Bronchial epithelial cell (primary cell): ENCODE measurements at regions not wholly inside any gene's neighbourhood (a gene's known extent, or its start where the extent isn't known, plus 50 kb on each side); places are given as distances from the start of the nearest gene placed in this dataset.
A peak's percentile ranks its signal among the peaks of the same experiment; 100 is the strongest.

Source experiments
- DNase-seq: peaks from one replicate; pipeline ENCODE4 v3.0.0-alpha.2; 2010; ENCODE audit warnings: low read depth
- FAIRE-seq: peaks from 2 replicates; lab custom pipeline; 2011; peaks lifted over from hg19 to GRCh38; lab: Jason Lieb, UNC
- H3K27me3 ChIP-seq: 2 replicates; pipeline ENCODE4 v1.5.1; 2011; ENCODE audit warnings: low read length; ENCODE audit not compliant: control insufficient read depth, insufficient read depth
- H3K36me3 ChIP-seq: 2 replicates; pipeline ENCODE4 v1.5.1; 2011; ENCODE audit warnings: low read length; ENCODE audit not compliant: control insufficient read depth, insufficient read depth
- H3K4me3 ChIP-seq: 2 replicates; pipeline ENCODE4 v1.5.1; 2011; ENCODE audit warnings: mild to moderate bottlenecking, low read depth, low read length, control low read depth
- TF ChIP-seq, protein P1 (sequence below): IDR thresholded peaks from 2 replicates; pipeline ENCODE4 v1.5.1; 2011; ENCODE audit warnings: mild to moderate bottlenecking, moderate library complexity, low read length, control low read depth, inconsistent platforms; ENCODE audit not compliant: insufficient read depth, severe bottlenecking

DNA sequence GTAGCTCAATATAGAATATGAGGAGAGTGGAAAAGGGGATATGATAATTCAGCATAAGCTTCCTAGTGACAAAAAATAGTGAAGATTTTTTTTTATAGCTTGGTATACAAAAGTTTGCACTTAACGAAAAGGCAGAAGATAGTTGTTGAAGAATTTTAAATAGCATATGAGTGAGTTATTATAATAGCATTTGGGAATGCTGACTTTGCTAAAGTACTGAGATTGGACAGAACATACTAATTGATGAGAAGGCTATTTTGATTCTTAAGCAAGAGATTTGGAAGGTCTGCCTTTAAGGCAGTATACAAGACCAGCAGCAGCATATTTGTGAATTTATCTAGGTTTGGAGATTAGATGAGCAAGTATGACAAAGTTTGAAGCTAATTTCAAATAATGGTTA is 600.9 kb upstream of the POT1 start:
- DNase-seq, result no peak
- no peaks in the 10 kb centered on the region for H3K36me3 ChIP-seq
- no peak for FAIRE-seq
- no peak overlapping the region for H3K4me3 ChIP-seq
- TF ChIP-seq, protein P1, sequence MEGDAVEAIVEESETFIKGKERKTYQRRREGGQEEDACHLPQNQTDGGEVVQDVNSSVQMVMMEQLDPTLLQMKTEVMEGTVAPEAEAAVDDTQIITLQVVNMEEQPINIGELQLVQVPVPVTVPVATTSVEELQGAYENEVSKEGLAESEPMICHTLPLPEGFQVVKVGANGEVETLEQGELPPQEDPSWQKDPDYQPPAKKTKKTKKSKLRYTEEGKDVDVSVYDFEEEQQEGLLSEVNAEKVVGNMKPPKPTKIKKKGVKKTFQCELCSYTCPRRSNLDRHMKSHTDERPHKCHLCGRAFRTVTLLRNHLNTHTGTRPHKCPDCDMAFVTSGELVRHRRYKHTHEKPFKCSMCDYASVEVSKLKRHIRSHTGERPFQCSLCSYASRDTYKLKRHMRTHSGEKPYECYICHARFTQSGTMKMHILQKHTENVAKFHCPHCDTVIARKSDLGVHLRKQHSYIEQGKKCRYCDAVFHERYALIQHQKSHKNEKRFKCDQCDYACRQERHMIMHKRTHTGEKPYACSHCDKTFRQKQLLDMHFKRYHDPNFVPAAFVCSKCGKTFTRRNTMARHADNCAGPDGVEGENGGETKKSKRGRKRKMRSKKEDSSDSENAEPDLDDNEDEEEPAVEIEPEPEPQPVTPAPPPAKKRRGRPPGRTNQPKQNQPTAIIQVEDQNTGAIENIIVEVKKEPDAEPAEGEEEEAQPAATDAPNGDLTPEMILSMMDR, result no peak
- H3K27me3 ChIP-seq, result no peaks in the 10 kb centered on the region

DNA sequence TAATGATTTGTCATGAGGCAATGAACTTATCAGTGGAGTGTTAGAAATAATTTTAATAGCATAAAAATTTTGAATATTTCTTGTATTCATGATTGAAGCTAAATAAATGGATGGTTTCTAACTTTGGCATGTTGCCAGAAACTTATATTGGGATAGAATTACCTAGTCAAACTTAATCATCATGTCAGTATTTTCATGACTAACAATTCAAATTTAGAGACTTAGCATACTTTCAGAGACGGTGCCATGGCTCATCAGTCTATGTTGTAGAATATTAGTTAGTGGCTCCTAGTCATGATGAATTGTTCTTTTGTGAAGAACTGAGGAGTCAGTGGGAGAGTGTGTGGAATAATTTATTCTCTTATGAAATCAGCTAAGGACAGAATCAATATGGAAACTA is 599.6 kb upstream of the POT1 start:
- TF ChIP-seq, protein P1, result no peak
- FAIRE-seq (no peak), DNase-seq (peak; percentile 71)
- H3K4me3 ChIP-seq, result no peak overlapping the region
- no peaks in the 10 kb centered on the region for H3K27me3 ChIP-seq
- H3K36me3 ChIP-seq, result no peaks in the 10 kb centered on the region

DNA sequence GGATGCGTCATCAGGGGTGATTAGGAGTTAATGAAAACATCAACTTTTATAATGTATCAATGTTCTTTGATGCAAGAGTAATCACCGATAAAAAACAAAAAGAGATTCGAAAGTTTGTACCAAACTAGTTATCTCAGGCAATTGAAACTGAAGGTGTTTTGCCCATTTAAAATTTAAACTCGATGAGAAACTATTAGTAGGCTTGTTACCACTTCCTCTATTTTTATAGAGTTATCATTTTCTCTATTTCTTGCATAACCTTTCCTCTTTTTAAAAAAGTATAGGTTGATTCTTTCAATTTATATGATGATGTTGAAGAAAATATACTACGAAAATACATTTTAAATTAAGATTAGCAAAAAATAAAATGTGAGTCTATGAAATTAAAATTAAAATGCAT is 597.3 kb upstream of the POT1 start:
- DNase-seq, result no peak

DNA sequence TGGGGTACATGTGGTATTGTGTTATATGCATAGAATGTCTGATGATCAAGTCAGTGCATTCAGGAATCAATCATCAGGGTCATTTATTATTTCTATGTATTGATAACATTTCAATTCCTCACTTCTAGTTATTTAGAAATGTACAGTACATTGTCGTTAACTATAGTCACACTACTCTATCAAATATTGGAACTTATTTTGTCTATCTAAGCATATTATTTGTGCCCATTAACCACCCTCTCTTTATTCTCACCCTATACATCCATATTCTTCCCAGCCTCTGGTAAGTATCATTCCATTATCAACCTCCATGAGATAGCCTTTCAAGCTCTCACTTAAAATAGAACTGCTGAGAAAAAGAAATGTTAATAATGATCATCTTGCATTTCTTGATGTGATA is 596.5 kb upstream of the POT1 start:
- DNase-seq (no peak), FAIRE-seq (no peak)
- TF ChIP-seq, protein P1, result no peak
- Histone ChIP-seq H3K4me3 (no peak overlapping the region), H3K27me3 (no peaks in the 10 kb centered on the region), H3K36me3 (no peaks in the 10 kb centered on the region)

More for the DNA sequence above, 597.3 kb upstream of the POT1 start:
- FAIRE-seq, result no peak
- no peaks in the 10 kb centered on the region for H3K36me3 ChIP-seq
- H3K4me3 ChIP-seq, result no peak overlapping the region
- TF ChIP-seq, protein P1, result no peak
- H3K27me3 ChIP-seq, result no peaks in the 10 kb centered on the region

DNA sequence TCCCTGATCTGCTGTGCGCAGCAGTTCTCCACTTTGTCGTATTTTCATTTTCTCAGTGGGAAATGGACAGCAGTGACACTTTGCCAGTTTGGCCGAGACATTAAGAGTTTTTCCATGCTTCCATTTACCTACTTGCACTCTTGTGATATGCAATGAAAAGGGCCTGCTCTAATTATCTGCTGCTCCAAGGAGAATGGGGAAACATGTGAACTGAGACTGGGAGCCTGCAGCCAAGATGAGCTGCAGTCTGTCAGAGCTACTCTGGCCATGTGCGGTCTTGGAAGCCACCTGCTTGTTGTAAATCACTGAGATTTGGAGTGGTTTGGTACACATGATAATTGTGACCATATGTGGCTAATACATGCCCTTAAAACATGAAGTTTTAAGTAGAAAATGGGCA is 586.6 kb upstream of the POT1 start:
- Histone ChIP-seq H3K36me3 (no peaks in the 10 kb centered on the region), H3K4me3 (no peak overlapping the region), H3K27me3 (no peaks in the 10 kb centered on the region)
- FAIRE-seq (no peak), DNase-seq (no peak)
- TF ChIP-seq, protein P1, result no peak

DNA sequence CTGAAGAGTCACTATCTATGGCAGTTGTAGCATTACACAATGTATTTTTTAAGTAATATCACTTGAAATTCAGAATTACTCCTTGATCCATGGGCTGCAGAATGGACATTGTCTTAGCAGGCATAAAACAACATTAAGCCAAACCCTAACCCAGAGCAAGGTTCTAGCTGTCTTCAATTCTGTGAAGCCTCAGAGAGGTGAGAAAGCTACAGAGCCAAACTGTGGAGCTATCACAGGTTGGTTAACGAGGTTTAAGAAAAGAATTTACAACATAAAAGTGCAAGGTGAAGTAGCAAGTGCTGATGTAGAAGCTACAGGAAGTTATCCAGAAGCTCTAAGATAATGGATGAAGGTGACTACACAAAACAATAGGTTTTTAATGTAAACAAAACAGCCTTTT is 582.7 kb upstream of the POT1 start:
- no peaks in the 10 kb centered on the region for H3K27me3 ChIP-seq
- no peaks in the 10 kb centered on the region for H3K36me3 ChIP-seq
- TF ChIP-seq, protein P1, result no peak
- H3K4me3 ChIP-seq, result no peak overlapping the region
- FAIRE-seq (no peak), DNase-seq (no peak)
